Hepatocyte (in vitro differentiated cells): ENCODE measurements at regions not wholly inside any gene's neighbourhood (a gene's known extent, or its start where the extent isn't known, plus 50 kb on each side); places are given as distances from the start of the nearest gene placed in this dataset.
"Not testable (repeated sequence)": the region's sequence is repeated elsewhere in the genome, so short reads cannot be mapped to it uniquely, and the experiment has no call there.

Experiments used
- EZH2 ChIP-seq: fragments of 200-600 bp; sonication (generic); IDR thresholded peaks from 2 replicates; pipeline ENCODE4 v1.6.1; 2016; ENCODE audit warnings: antibody characterized with exemption, mild to moderate bottlenecking, borderline replicate concordance
- TF ChIP-seq, protein P1 (sequence below): fragments of 200-600 bp; sonication (generic); IDR thresholded peaks from 2 replicates; pipeline ENCODE4 v1.5.1; 2016; ENCODE audit warnings: antibody characterized with exemption, mild to moderate bottlenecking; ENCODE audit not compliant: poor library complexity

DNA sequence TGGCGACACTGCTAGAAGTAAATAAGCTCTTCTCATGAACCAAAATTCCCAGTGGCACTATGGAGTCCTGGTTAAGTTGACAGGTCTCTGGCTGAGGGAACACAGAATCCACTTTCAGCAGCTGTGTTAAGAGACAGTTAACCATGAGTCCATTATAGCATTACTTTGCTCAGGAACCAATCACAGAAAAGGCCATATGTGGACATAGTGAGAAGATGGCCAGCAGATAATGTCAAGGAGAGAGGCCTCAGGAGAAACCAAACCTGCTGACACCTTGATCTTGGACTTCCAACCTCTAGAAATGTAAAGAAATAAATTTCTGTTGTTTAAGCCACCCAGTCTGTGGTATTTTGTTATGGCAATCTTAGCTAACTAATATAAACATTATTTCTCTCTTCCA, 88.7 kb upstream of the SPTLC1 start:
- TF ChIP-seq, protein P1, sequence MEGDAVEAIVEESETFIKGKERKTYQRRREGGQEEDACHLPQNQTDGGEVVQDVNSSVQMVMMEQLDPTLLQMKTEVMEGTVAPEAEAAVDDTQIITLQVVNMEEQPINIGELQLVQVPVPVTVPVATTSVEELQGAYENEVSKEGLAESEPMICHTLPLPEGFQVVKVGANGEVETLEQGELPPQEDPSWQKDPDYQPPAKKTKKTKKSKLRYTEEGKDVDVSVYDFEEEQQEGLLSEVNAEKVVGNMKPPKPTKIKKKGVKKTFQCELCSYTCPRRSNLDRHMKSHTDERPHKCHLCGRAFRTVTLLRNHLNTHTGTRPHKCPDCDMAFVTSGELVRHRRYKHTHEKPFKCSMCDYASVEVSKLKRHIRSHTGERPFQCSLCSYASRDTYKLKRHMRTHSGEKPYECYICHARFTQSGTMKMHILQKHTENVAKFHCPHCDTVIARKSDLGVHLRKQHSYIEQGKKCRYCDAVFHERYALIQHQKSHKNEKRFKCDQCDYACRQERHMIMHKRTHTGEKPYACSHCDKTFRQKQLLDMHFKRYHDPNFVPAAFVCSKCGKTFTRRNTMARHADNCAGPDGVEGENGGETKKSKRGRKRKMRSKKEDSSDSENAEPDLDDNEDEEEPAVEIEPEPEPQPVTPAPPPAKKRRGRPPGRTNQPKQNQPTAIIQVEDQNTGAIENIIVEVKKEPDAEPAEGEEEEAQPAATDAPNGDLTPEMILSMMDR, result not testable (repeated sequence)
- TF ChIP-seq EZH2, result not testable (repeated sequence)
